ENCODE measurements at regions not wholly inside any gene's neighbourhood (a gene's known extent, or its start where the extent isn't known, plus 50 kb on each side); places are given as distances from the start of the nearest gene placed in this dataset.

GRCh38 chr3:135582800-135583199 is 382.7 kb upstream of the PPP2R3A start:
- Histone ChIP-seq H3K27me3 (ENCODE audit: control insufficient read depth in 2 of 2, insufficient read depth in 2 of 2, low read length in 2 of 2) (no peaks in the 10 kb centered on the region), H4K20me1 (ENCODE audit: insufficient read depth, low read length) (no peaks in the 10 kb centered on the region), H3K4me1 (ENCODE audit: control insufficient read depth in 1 of 2, insufficient read depth in 2 of 2, low read length in 2 of 2) (no peaks in the 10 kb centered on the region), H3K4me3 (replicated peaks in 1 of 3; ENCODE audit: low read depth in 2 of 3, low read length in 3 of 3) (no peak overlapping the region), H3K9ac (ENCODE audit: insufficient read depth, low read length, poor library complexity, severe bottlenecking) (no peak overlapping the region), H3K9me3 (replicated peaks in 1 of 2; ENCODE audit: control insufficient read depth in 1 of 2, insufficient read depth in 1 of 2, low read length in 2 of 2) (peaks cover 18 to 20% of the 10 kb centered on the region in 2 donors), H3K79me2 (ENCODE audit: insufficient read depth, low read length) (no peaks in the 10 kb centered on the region), H2AFZ (ENCODE audit: insufficient read depth, low read depth, low read length, poor library complexity, severe bottlenecking) (no peak overlapping the region), H3K4me2 (replicated peaks; ENCODE audit: extremely low read depth, low read length, poor library complexity, severe bottlenecking) (no peak overlapping the region), H3K27ac (ENCODE audit: low read depth in 1 of 2, low read length in 2 of 2) (no peak overlapping the region), H3K36me3 (replicated peaks in 1 of 2; ENCODE audit: control insufficient read depth in 1 of 2, insufficient read depth in 2 of 2, low read length in 2 of 2) (no peaks in the 10 kb centered on the region)
- no peaks in the 10 kb centered on the region for H3K36me3 Mint-ChIP-seq
- H3K4me3 Mint-ChIP-seq: no peak overlapping the region
- no peak for DNase-seq
- WGBS (ENCODE audit: insufficient coverage): 78% methylated on average over 3 of the region's 3 CpGs
- intact Hi-C loops (cut with micrococcal nuclease): no loop called here
- peak overlapping the region in 2 of 7 donors; percentile 7 to 10 for H3K27ac Mint-ChIP-seq
- peaks cover 10 to 27% (median 16%) of the 10 kb centered on the region in 7 donors for H3K9me3 Mint-ChIP-seq
- H3K27me3 Mint-ChIP-seq (ENCODE audit: low read depth in 3 of 3): peaks cover 0 to 3% (median 0%) of the 10 kb centered on the region in 3 donors
- TF ChIP-seq, protein P1, sequence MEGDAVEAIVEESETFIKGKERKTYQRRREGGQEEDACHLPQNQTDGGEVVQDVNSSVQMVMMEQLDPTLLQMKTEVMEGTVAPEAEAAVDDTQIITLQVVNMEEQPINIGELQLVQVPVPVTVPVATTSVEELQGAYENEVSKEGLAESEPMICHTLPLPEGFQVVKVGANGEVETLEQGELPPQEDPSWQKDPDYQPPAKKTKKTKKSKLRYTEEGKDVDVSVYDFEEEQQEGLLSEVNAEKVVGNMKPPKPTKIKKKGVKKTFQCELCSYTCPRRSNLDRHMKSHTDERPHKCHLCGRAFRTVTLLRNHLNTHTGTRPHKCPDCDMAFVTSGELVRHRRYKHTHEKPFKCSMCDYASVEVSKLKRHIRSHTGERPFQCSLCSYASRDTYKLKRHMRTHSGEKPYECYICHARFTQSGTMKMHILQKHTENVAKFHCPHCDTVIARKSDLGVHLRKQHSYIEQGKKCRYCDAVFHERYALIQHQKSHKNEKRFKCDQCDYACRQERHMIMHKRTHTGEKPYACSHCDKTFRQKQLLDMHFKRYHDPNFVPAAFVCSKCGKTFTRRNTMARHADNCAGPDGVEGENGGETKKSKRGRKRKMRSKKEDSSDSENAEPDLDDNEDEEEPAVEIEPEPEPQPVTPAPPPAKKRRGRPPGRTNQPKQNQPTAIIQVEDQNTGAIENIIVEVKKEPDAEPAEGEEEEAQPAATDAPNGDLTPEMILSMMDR (IDR thresholded peaks at IDR 0.05): no peak
- no peaks in the 10 kb centered on the region for H3K4me1 Mint-ChIP-seq

- H3K27me3 ChIP-seq (ENCODE audit: control insufficient read depth in 2 of 2, insufficient read depth in 2 of 2, low read length in 2 of 2): no peaks in the 10 kb centered on the region
- intact Hi-C loops (cut with micrococcal nuclease): no loop called here
- TF ChIP-seq, protein P1 (IDR thresholded peaks at IDR 0.05): no peak
- Mint-ChIP-seq H3K4me1 (no peaks in the 10 kb centered on the region), H3K36me3 (no peaks in the 10 kb centered on the region), H3K27ac (no peak overlapping the region), H3K27me3 (ENCODE audit: low read depth in 3 of 3) (peaks cover 0 to 2% (median 1%) of the 10 kb centered on the region in 3 donors), H3K9me3 (peaks cover 0 to 14% (median 7%) of the 10 kb centered on the region in 7 donors), H3K4me3 (no peak overlapping the region)
- H4K20me1 ChIP-seq (ENCODE audit: insufficient read depth, low read length): no peaks in the 10 kb centered on the region
- peaks cover 6 to 7% of the 10 kb centered on the region in 2 donors for H3K9me3 ChIP-seq (replicated peaks in 1 of 2; ENCODE audit: control insufficient read depth in 1 of 2, insufficient read depth in 1 of 2, low read length in 2 of 2)
- H2AFZ ChIP-seq (ENCODE audit: insufficient read depth, low read depth, low read length, poor library complexity, severe bottlenecking): no peak overlapping the region
- no peaks in the 10 kb centered on the region for H3K79me2 ChIP-seq (ENCODE audit: insufficient read depth, low read length)
- H3K4me2 ChIP-seq (replicated peaks; ENCODE audit: extremely low read depth, low read length, poor library complexity, severe bottlenecking): no peak overlapping the region
- WGBS (ENCODE audit: insufficient coverage): no CpG with 5 or more reads among the region's 2 CpGs
- H3K36me3 ChIP-seq (replicated peaks in 1 of 2; ENCODE audit: control insufficient read depth in 1 of 2, insufficient read depth in 2 of 2, low read length in 2 of 2): no peaks in the 10 kb centered on the region
- H3K9ac ChIP-seq (ENCODE audit: insufficient read depth, low read length, poor library complexity, severe bottlenecking): no peak overlapping the region
- no peak overlapping the region for H3K4me3 ChIP-seq (replicated peaks in 1 of 3; ENCODE audit: low read depth in 2 of 3, low read length in 3 of 3)
- no peak overlapping the region for H3K27ac ChIP-seq (ENCODE audit: low read depth in 1 of 2, low read length in 2 of 2)
- DNase-seq: no peak
- H3K4me1 ChIP-seq (ENCODE audit: control insufficient read depth in 1 of 2, insufficient read depth in 2 of 2, low read length in 2 of 2): no peaks in the 10 kb centered on the region
Measured at GRCh38 chr3:135596563-135596962, 369.0 kb upstream of the PPP2R3A start.
